ENCODE measurements at regions not wholly inside any gene's neighbourhood (a gene's known extent, or its start where the extent isn't known, plus 50 kb on each side); places are given as distances from the start of the nearest gene placed in this dataset.

DNA sequence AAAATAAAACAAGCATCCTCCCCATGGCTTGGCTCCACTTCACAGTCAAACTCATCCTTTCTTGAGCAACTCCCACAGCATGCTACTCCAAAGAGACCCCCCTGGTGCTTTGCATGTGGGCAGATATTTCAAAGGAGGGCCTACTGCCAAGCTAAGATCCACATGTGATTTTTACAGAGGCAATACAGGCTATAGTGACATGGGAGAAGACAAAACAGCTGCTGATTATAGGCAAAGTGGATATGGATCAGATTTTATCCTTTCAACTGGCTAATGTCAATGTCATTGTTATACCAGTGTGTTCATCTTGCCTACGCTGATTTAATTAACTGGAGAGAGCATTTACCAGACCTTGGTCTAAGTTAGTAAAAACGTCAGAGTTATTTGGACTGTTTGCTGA is 328.3 kb downstream of the KLHL13 start:
- TF ChIP-seq POLR2A (IDR thresholded peaks at IDR 0.05) (no peak), CTCF (IDR thresholded peaks at IDR 0.05) (no peak)
- no peak for ATAC-seq
- intact Hi-C loops (cut with DNase I) = no loop called here
- H3K36me3 ChIP-seq = no peaks in the 10 kb centered on the region
- WGBS, 4 donors = 60 to 73% (median 65%) methylated on average over 2 of the region's 2 CpGs
- no peak overlapping the region for H3K27ac ChIP-seq
- H3K27me3 ChIP-seq = peaks cover 0 to 3% (median 0%) of the 10 kb centered on the region in 9 donors
- DNase-seq = no peak
- H3K4me1 ChIP-seq = no peaks in the 10 kb centered on the region
- no peak overlapping the region for H3K4me3 ChIP-seq
- H3K9me3 ChIP-seq = no peaks in the 10 kb centered on the region

DNA sequence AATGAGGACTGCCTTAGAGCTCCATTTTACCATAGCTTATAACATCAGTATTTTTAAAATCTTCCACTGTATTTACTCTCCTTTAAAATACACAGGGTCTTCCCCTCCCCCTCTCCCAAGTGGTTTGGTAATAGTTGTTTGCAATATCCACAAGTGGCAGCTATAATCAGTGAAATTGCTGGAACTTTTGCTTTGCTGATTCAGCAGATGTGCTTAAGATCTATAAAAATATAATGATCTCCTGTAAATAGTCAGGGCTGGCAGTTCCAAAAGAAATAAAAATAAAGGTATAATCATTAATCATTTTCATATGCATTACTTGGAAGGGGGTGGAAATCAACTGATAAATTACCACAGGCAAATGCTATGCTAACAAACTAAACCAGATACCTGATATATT is 345.2 kb downstream of the KLHL13 start:
- no peaks in the 10 kb centered on the region for H3K4me1 ChIP-seq

GRCh38 chrX:117768861-117769604 is 347.6 kb downstream of the KLHL13 start:
- intact Hi-C loops (cut with DNase I) = no loop called here
- H3K9me3 ChIP-seq = no peaks in the 10 kb centered on the region
- DNase-seq (no peak), ATAC-seq (no peak)
- H3K4me3 ChIP-seq = no peak overlapping the region
- 86 to 95% (median 92%) methylated on average over 24 to 37 of the region's 37 CpGs for WGBS, 4 donors
- H3K36me3 ChIP-seq = no peaks in the 10 kb centered on the region
- no peak for TF ChIP-seq POLR2A (IDR thresholded peaks at IDR 0.05)
- no peak for TF ChIP-seq CTCF (IDR thresholded peaks at IDR 0.05)
- no peaks in the 10 kb centered on the region for H3K4me1 ChIP-seq
- H3K27ac ChIP-seq = no peak overlapping the region
- H3K27me3 ChIP-seq = no peaks in the 10 kb centered on the region

More for the DNA sequence above, 345.2 kb downstream of the KLHL13 start:
- H3K4me3 ChIP-seq = no peak overlapping the region
- TF ChIP-seq POLR2A (IDR thresholded peaks at IDR 0.05) (no peak), CTCF (IDR thresholded peaks at IDR 0.05) (no peak)
- ATAC-seq (no peak), DNase-seq (no peak)
- H3K27ac ChIP-seq = no peak overlapping the region
- H3K36me3 ChIP-seq = no peaks in the 10 kb centered on the region
- intact Hi-C loops (cut with DNase I) = no loop called here
- no peaks in the 10 kb centered on the region for H3K9me3 ChIP-seq
- H3K27me3 ChIP-seq = no peaks in the 10 kb centered on the region

GRCh38 chrX:117765211-117765610 is 351.4 kb downstream of the KLHL13 start:
- no peaks in the 10 kb centered on the region for H3K4me1 ChIP-seq
- no peaks in the 10 kb centered on the region for H3K9me3 ChIP-seq
- no peak for ATAC-seq
- TF ChIP-seq POLR2A (IDR thresholded peaks at IDR 0.05) = no peak
- no peak for TF ChIP-seq CTCF (IDR thresholded peaks at IDR 0.05)
- intact Hi-C loops (cut with DNase I) = no loop called here
- no peak for DNase-seq
- H3K4me3 ChIP-seq = no peak overlapping the region
- H3K27ac ChIP-seq = no peak overlapping the region
- no peaks in the 10 kb centered on the region for H3K36me3 ChIP-seq
- 39 to 73% (median 64%) methylated on average over 1 of the region's 1 CpG for WGBS, 4 donors
- H3K27me3 ChIP-seq = no peaks in the 10 kb centered on the region
